Ishikawa (cell line): ENCODE measurements at regions not wholly inside any gene's neighbourhood (a gene's known extent, or its start where the extent isn't known, plus 50 kb on each side); places are given as distances from the start of the nearest gene placed in this dataset.

Experiments
- CREB1 ChIP-seq: IDR thresholded peaks from 2 replicates; pipeline ENCODE4 v1.6.1; 2012; ENCODE audit warnings: low read depth
- RAD21 ChIP-seq: IDR thresholded peaks from 2 replicates; pipeline ENCODE4 v1.6.1; 2012; ENCODE audit warnings: low read depth
- TAF1 ChIP-seq: IDR thresholded peaks from 2 replicates; pipeline ENCODE4 v1.6.1; 2012; ENCODE audit warnings: low read depth, mild to moderate bottlenecking
- YY1 ChIP-seq: IDR thresholded peaks from 2 replicates; pipeline ENCODE4 v1.6.1; 2012; ENCODE audit warnings: low read depth
- TF ChIP-seq, protein P1 (sequence below): IDR thresholded peaks from 2 replicates; pipeline ENCODE4 v1.6.1; 2012; ENCODE audit warnings: low read depth, mild to moderate bottlenecking

GRCh38 chr1:218575079-218575478, 229.9 kb downstream of the TGFB2 start:
- TF ChIP-seq CREB1 (no peak), RAD21 (no peak), TAF1 (no peak), YY1 (no peak)
- TF ChIP-seq, protein P1, sequence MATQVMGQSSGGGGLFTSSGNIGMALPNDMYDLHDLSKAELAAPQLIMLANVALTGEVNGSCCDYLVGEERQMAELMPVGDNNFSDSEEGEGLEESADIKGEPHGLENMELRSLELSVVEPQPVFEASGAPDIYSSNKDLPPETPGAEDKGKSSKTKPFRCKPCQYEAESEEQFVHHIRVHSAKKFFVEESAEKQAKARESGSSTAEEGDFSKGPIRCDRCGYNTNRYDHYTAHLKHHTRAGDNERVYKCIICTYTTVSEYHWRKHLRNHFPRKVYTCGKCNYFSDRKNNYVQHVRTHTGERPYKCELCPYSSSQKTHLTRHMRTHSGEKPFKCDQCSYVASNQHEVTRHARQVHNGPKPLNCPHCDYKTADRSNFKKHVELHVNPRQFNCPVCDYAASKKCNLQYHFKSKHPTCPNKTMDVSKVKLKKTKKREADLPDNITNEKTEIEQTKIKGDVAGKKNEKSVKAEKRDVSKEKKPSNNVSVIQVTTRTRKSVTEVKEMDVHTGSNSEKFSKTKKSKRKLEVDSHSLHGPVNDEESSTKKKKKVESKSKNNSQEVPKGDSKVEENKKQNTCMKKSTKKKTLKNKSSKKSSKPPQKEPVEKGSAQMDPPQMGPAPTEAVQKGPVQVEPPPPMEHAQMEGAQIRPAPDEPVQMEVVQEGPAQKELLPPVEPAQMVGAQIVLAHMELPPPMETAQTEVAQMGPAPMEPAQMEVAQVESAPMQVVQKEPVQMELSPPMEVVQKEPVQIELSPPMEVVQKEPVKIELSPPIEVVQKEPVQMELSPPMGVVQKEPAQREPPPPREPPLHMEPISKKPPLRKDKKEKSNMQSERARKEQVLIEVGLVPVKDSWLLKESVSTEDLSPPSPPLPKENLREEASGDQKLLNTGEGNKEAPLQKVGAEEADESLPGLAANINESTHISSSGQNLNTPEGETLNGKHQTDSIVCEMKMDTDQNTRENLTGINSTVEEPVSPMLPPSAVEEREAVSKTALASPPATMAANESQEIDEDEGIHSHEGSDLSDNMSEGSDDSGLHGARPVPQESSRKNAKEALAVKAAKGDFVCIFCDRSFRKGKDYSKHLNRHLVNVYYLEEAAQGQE, result no peak
